ENCODE measurements at regions not wholly inside any gene's neighbourhood (a gene's known extent, or its start where the extent isn't known, plus 50 kb on each side); places are given as distances from the start of the nearest gene placed in this dataset.

- TF ChIP-seq EZH2 (IDR thresholded peaks at IDR 0.05), result no peak
- no peak for TF ChIP-seq EZH2phosphoT487 (IDR thresholded peaks at IDR 0.05)
- TF ChIP-seq CTCF (IDR thresholded peaks at IDR 0.05), result no peak
- H3K4me1 ChIP-seq, result peaks cover 8% of the 10 kb centered on the region
- H3K27me3 Mint-ChIP-seq (ENCODE audit: insufficient read depth, low read depth), result no peaks in the 10 kb centered on the region
- H3K4me3 ChIP-seq, result no peak overlapping the region
- no peaks in the 10 kb centered on the region for H4K20me1 ChIP-seq (ENCODE audit: low read depth)
- no peaks in the 10 kb centered on the region for H3F3A ChIP-seq (ENCODE audit: low read depth)
- no peak overlapping the region for H2AFZ ChIP-seq (replicated peaks)
- no peaks in the 10 kb centered on the region for H3K9me3 Mint-ChIP-seq
- H3K27me3 ChIP-seq, result no peaks in the 10 kb centered on the region
- H3K27ac Mint-ChIP-seq, result no peak overlapping the region
- H3K9me3 ChIP-seq (ENCODE audit: low read depth), result no peaks in the 10 kb centered on the region
- H3K79me2 ChIP-seq (ENCODE audit: low read depth), result no peaks in the 10 kb centered on the region
- no peak overlapping the region for H3K4me2 ChIP-seq
- H3K36me3 Mint-ChIP-seq, result no peaks in the 10 kb centered on the region
- H3K4me3 Mint-ChIP-seq, result no peak overlapping the region
- peaks cover 2% of the 10 kb centered on the region for H3K4me1 Mint-ChIP-seq
- peak; percentile 11 for DNase-seq (ENCODE audit: low spot score)
- no peak overlapping the region for H3K9ac ChIP-seq
- no peak overlapping the region for H3K27ac ChIP-seq
- no peaks in the 10 kb centered on the region for H3K36me3 ChIP-seq
Observed at GRCh38 chr13:88764103-88764502, 1092.9 kb downstream of the SLITRK5 start.

GRCh38 chr13:88800505-88800904, 1129.3 kb downstream of the SLITRK5 start:
- Mint-ChIP-seq H3K36me3 (no peaks in the 10 kb centered on the region), H3K27ac (no peak overlapping the region), H3K4me3 (no peak overlapping the region), H3K9me3 (no peaks in the 10 kb centered on the region), H3K4me1 (no peaks in the 10 kb centered on the region), H3K27me3 (ENCODE audit: insufficient read depth, low read depth) (no peaks in the 10 kb centered on the region)
- no peaks in the 10 kb centered on the region for H4K20me1 ChIP-seq (ENCODE audit: low read depth)
- H3K79me2 ChIP-seq (ENCODE audit: low read depth), result no peaks in the 10 kb centered on the region
- H2AFZ ChIP-seq (replicated peaks), result no peak overlapping the region
- no peak overlapping the region for H3K9ac ChIP-seq
- no peaks in the 10 kb centered on the region for H3K9me3 ChIP-seq (ENCODE audit: low read depth)
- no peak for TF ChIP-seq EZH2 (IDR thresholded peaks at IDR 0.05)
- no peak for TF ChIP-seq EZH2phosphoT487 (IDR thresholded peaks at IDR 0.05)
- no peak for TF ChIP-seq CTCF (IDR thresholded peaks at IDR 0.05)
- H3K36me3 ChIP-seq, result no peaks in the 10 kb centered on the region
- H3K27ac ChIP-seq, result no peak overlapping the region
- H3K4me2 ChIP-seq, result no peak overlapping the region
- H3K4me3 ChIP-seq, result no peak overlapping the region
- H3K4me1 ChIP-seq, result no peaks in the 10 kb centered on the region
- H3F3A ChIP-seq (ENCODE audit: low read depth), result no peaks in the 10 kb centered on the region
- DNase-seq (ENCODE audit: low spot score), result no peak
- H3K27me3 ChIP-seq, result no peaks in the 10 kb centered on the region

GRCh38 chr13:88801361-88801760, 1130.2 kb downstream of the SLITRK5 start:
- no peaks in the 10 kb centered on the region for H3K9me3 ChIP-seq (ENCODE audit: low read depth)
- Mint-ChIP-seq H3K27ac (no peak overlapping the region), H3K36me3 (no peaks in the 10 kb centered on the region), H3K4me1 (no peaks in the 10 kb centered on the region), H3K9me3 (no peaks in the 10 kb centered on the region), H3K4me3 (no peak overlapping the region), H3K27me3 (ENCODE audit: insufficient read depth, low read depth) (no peaks in the 10 kb centered on the region)
- no peaks in the 10 kb centered on the region for H4K20me1 ChIP-seq (ENCODE audit: low read depth)
- no peak overlapping the region for H3K27ac ChIP-seq
- H3K4me1 ChIP-seq, result no peaks in the 10 kb centered on the region
- TF ChIP-seq EZH2phosphoT487 (IDR thresholded peaks at IDR 0.05), result no peak
- no peak for TF ChIP-seq EZH2 (IDR thresholded peaks at IDR 0.05)
- TF ChIP-seq CTCF (IDR thresholded peaks at IDR 0.05), result no peak
- no peaks in the 10 kb centered on the region for H3F3A ChIP-seq (ENCODE audit: low read depth)
- no peak overlapping the region for H2AFZ ChIP-seq (replicated peaks)
- H3K9ac ChIP-seq, result no peak overlapping the region
- no peak overlapping the region for H3K4me2 ChIP-seq
- H3K4me3 ChIP-seq, result no peak overlapping the region
- no peaks in the 10 kb centered on the region for H3K27me3 ChIP-seq
- DNase-seq (ENCODE audit: low spot score), result no peak
- no peaks in the 10 kb centered on the region for H3K36me3 ChIP-seq
- no peaks in the 10 kb centered on the region for H3K79me2 ChIP-seq (ENCODE audit: low read depth)

GRCh38 chr13:88802886-88803285, 1131.7 kb downstream of the SLITRK5 start:
- Mint-ChIP-seq H3K9me3 (no peaks in the 10 kb centered on the region), H3K36me3 (no peaks in the 10 kb centered on the region)

More at GRCh38 chr13:88802886-88803285, 1131.7 kb downstream of the SLITRK5 start:
- no peaks in the 10 kb centered on the region for H3F3A ChIP-seq (ENCODE audit: low read depth)
- H4K20me1 ChIP-seq (ENCODE audit: low read depth), result no peaks in the 10 kb centered on the region
- peak overlapping the region; percentile 89 for H2AFZ ChIP-seq (replicated peaks)
- no peak for DNase-seq (ENCODE audit: low spot score)
- no peaks in the 10 kb centered on the region for H3K36me3 ChIP-seq
- no peak overlapping the region for H3K4me3 ChIP-seq
- H3K27ac Mint-ChIP-seq, result no peak overlapping the region
- no peaks in the 10 kb centered on the region for H3K9me3 ChIP-seq (ENCODE audit: low read depth)
- H3K4me2 ChIP-seq, result no peak overlapping the region
- H3K79me2 ChIP-seq (ENCODE audit: low read depth), result no peaks in the 10 kb centered on the region
- no peak for TF ChIP-seq EZH2phosphoT487 (IDR thresholded peaks at IDR 0.05)
- no peak for TF ChIP-seq EZH2 (IDR thresholded peaks at IDR 0.05)
- no peak for TF ChIP-seq CTCF (IDR thresholded peaks at IDR 0.05)
- H3K27ac ChIP-seq, result no peak overlapping the region
- no peaks in the 10 kb centered on the region for H3K27me3 ChIP-seq
- H3K9ac ChIP-seq, result no peak overlapping the region
- H3K4me3 Mint-ChIP-seq, result no peak overlapping the region
- no peaks in the 10 kb centered on the region for H3K4me1 Mint-ChIP-seq
- no peaks in the 10 kb centered on the region for H3K4me1 ChIP-seq
- H3K27me3 Mint-ChIP-seq (ENCODE audit: insufficient read depth, low read depth), result no peaks in the 10 kb centered on the region

Data from neural progenitor cell (in vitro differentiated cells).